ENCODE measurements at regions not wholly inside any gene's neighbourhood (a gene's known extent, or its start where the extent isn't known, plus 50 kb on each side); places are given as distances from the start of the nearest gene placed in this dataset.

DNA sequence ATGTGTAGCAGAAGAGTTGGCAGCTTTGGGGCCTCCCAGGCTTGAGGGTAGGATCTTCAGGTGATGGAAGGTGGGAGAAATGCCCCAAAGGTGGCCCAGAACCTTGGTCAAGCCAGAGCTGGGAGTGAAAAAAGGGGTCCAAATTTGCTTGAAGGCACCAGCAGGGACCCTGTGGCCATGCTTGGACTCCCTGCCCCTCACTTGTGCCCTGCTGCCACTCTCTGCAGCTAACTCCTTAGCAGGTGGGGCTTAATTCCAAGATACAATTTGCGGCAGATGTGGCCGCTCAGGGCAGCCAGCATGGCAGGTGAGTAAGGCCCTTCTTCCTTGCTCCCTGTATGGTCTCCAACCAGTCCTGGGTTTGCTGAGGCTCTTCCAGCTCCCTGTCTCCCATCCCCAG lies 51.3 kb upstream of the ADRA1D start:
- Histone ChIP-seq H3K27ac (ENCODE audit: low read depth in 2 of 2, low read length in 1 of 2) (no peak overlapping the region), H3K9me2 (no peaks in the 10 kb centered on the region), H3K27me3 (ENCODE audit: insufficient read depth) (no peaks in the 10 kb centered on the region), H3F3A (replicated peaks; ENCODE audit: insufficient read depth) (no peaks in the 10 kb centered on the region), H3K4me1 (ENCODE audit: control insufficient read depth in 1 of 2, insufficient read depth in 2 of 2, low read depth in 1 of 2, low read length in 1 of 2) (peaks cover 0 to 8% of the 10 kb centered on the region in 2 experiments; a peak in 1 of 4 replicates), H3K79me2 (ENCODE audit: insufficient read depth) (no peaks in the 10 kb centered on the region), H3K9me3 (no peaks in the 10 kb centered on the region), H2AFZ (ENCODE audit: low read depth) (no peak overlapping the region), H3K36me3 (replicated peaks in 1 of 2; ENCODE audit: control insufficient read depth in 1 of 2, insufficient read depth in 2 of 2, low read length in 1 of 2) (no peaks in the 10 kb centered on the region), H3K4me3 (ENCODE audit: low read depth in 2 of 2, low read length in 1 of 2) (no peak overlapping the region), H3K4me2 (no peak overlapping the region), H4K20me1 (ENCODE audit: insufficient read depth) (no peaks in the 10 kb centered on the region), H3K9ac (no peak overlapping the region)
- TF ChIP-seq, protein P1, sequence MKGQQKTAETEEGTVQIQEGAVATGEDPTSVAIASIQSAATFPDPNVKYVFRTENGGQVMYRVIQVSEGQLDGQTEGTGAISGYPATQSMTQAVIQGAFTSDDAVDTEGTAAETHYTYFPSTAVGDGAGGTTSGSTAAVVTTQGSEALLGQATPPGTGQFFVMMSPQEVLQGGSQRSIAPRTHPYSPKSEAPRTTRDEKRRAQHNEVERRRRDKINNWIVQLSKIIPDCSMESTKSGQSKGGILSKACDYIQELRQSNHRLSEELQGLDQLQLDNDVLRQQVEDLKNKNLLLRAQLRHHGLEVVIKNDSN (IDR thresholded peaks at IDR 0.05; ENCODE audit: borderline replicate concordance, low read depth), result no peak
- TF ChIP-seq SIN3A (IDR thresholded peaks at IDR 0.05; ENCODE audit: borderline replicate concordance, low read depth, low read length) (no peak), RXRA (IDR thresholded peaks at IDR 0.05; ENCODE audit: borderline replicate concordance, low read depth) (no peak), ELF1 (IDR thresholded peaks at IDR 0.05) (no peak), EP300 (IDR thresholded peaks at IDR 0.05; ENCODE audit: borderline replicate concordance in 1 of 2, low read depth in 1 of 2, low read length in 1 of 2) (no peak), FOXJ3 (CRISPR knock-in tag; IDR thresholded peaks at IDR 0.05) (no peak)
- TF ChIP-seq, protein P2, sequence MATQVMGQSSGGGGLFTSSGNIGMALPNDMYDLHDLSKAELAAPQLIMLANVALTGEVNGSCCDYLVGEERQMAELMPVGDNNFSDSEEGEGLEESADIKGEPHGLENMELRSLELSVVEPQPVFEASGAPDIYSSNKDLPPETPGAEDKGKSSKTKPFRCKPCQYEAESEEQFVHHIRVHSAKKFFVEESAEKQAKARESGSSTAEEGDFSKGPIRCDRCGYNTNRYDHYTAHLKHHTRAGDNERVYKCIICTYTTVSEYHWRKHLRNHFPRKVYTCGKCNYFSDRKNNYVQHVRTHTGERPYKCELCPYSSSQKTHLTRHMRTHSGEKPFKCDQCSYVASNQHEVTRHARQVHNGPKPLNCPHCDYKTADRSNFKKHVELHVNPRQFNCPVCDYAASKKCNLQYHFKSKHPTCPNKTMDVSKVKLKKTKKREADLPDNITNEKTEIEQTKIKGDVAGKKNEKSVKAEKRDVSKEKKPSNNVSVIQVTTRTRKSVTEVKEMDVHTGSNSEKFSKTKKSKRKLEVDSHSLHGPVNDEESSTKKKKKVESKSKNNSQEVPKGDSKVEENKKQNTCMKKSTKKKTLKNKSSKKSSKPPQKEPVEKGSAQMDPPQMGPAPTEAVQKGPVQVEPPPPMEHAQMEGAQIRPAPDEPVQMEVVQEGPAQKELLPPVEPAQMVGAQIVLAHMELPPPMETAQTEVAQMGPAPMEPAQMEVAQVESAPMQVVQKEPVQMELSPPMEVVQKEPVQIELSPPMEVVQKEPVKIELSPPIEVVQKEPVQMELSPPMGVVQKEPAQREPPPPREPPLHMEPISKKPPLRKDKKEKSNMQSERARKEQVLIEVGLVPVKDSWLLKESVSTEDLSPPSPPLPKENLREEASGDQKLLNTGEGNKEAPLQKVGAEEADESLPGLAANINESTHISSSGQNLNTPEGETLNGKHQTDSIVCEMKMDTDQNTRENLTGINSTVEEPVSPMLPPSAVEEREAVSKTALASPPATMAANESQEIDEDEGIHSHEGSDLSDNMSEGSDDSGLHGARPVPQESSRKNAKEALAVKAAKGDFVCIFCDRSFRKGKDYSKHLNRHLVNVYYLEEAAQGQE (IDR thresholded peaks at IDR 0.05; ENCODE audit: low read depth, low read length), result no peak
- TF ChIP-seq, protein P3, sequence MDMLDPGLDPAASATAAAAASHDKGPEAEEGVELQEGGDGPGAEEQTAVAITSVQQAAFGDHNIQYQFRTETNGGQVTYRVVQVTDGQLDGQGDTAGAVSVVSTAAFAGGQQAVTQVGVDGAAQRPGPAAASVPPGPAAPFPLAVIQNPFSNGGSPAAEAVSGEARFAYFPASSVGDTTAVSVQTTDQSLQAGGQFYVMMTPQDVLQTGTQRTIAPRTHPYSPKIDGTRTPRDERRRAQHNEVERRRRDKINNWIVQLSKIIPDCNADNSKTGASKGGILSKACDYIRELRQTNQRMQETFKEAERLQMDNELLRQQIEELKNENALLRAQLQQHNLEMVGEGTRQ (IDR thresholded peaks at IDR 0.05; ENCODE audit: borderline replicate concordance, low read depth, low read length), result no peak
- TF ChIP-seq, protein P4, sequence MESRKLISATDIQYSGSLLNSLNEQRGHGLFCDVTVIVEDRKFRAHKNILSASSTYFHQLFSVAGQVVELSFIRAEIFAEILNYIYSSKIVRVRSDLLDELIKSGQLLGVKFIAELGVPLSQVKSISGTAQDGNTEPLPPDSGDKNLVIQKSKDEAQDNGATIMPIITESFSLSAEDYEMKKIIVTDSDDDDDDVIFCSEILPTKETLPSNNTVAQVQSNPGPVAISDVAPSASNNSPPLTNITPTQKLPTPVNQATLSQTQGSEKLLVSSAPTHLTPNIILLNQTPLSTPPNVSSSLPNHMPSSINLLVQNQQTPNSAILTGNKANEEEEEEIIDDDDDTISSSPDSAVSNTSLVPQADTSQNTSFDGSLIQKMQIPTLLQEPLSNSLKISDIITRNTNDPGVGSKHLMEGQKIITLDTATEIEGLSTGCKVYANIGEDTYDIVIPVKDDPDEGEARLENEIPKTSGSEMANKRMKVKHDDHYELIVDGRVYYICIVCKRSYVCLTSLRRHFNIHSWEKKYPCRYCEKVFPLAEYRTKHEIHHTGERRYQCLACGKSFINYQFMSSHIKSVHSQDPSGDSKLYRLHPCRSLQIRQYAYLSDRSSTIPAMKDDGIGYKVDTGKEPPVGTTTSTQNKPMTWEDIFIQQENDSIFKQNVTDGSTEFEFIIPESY (IDR thresholded peaks at IDR 0.05; ENCODE audit: borderline replicate concordance, low read depth), result no peak
- no CpG with 5 or more reads among the region's 2 CpGs for WGBS (ENCODE audit: low lambda C conversion rate)
- DNase-seq, result no peak
- ChIA-PET CTCF (no interaction called here), POLR2A (no interaction called here)

DNA sequence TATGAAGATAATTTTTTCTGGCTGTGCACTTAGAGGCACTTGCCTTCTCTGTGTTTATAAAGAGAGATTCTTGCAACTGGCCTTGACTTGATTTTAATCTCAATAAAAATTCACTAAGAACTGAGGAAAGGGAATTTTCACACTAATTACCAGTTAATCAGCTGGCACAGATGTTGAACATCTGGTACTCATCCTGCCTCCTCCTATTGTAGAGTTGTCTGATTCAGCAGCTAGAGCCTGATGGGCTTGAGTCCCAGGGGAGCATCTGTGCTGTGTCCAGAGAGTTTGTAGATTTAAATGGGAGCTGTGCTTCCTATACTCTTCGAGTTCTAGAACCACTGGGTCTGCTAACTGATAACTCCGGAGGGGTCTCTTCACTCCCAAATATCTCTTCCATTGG lies 50.7 kb upstream of the ADRA1D start:
- Histone ChIP-seq H3K9me3 (no peaks in the 10 kb centered on the region), H3K36me3 (replicated peaks in 1 of 2; ENCODE audit: control insufficient read depth in 1 of 2, insufficient read depth in 2 of 2, low read length in 1 of 2) (no peaks in the 10 kb centered on the region), H3K27me3 (ENCODE audit: insufficient read depth) (no peaks in the 10 kb centered on the region), H2AFZ (ENCODE audit: low read depth) (no peak overlapping the region), H3K79me2 (ENCODE audit: insufficient read depth) (no peaks in the 10 kb centered on the region), H3K27ac (ENCODE audit: low read depth in 2 of 2, low read length in 1 of 2) (no peak overlapping the region), H3K9ac (no peak overlapping the region), H3K9me2 (no peaks in the 10 kb centered on the region), H3K4me1 (ENCODE audit: control insufficient read depth in 1 of 2, insufficient read depth in 2 of 2, low read depth in 1 of 2, low read length in 1 of 2) (peaks cover 0 to 8% of the 10 kb centered on the region in 2 experiments; a peak in 1 of 4 replicates), H3K4me2 (no peak overlapping the region), H3K4me3 (ENCODE audit: low read depth in 2 of 2, low read length in 1 of 2) (no peak overlapping the region), H4K20me1 (ENCODE audit: insufficient read depth) (no peaks in the 10 kb centered on the region), H3F3A (replicated peaks; ENCODE audit: insufficient read depth) (no peaks in the 10 kb centered on the region)
- DNase-seq, result no peak
- POLR2A ChIA-PET, result no interaction called here
- TF ChIP-seq, protein P4 (IDR thresholded peaks at IDR 0.05; ENCODE audit: borderline replicate concordance, low read depth), result no peak
- no peak for TF ChIP-seq NFIC (IDR thresholded peaks at IDR 0.05; ENCODE audit: borderline replicate concordance)
- no peak for TF ChIP-seq MXI1 (IDR thresholded peaks at IDR 0.05; ENCODE audit: low read depth, low read length)
- TF ChIP-seq FOSL2 (IDR thresholded peaks at IDR 0.05; ENCODE audit: borderline replicate concordance, low read depth), result no peak
- TF ChIP-seq, protein P5, sequence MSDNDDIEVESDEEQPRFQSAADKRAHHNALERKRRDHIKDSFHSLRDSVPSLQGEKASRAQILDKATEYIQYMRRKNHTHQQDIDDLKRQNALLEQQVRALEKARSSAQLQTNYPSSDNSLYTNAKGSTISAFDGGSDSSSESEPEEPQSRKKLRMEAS (IDR thresholded peaks at IDR 0.05; ENCODE audit: low read depth), result no peak
- CTCF ChIA-PET, result no interaction called here
- WGBS (ENCODE audit: low lambda C conversion rate), result 0% methylated on average over 2 of the region's 2 CpGs

All from SK-N-SH (cell line).